Heart right ventricle (tissue), 16 donors: ENCODE measurements at regions not wholly inside any gene's neighbourhood (a gene's known extent, or its start where the extent isn't known, plus 50 kb on each side); places are given as distances from the start of the nearest gene placed in this dataset.

ENCODE experiments used
- ATAC-seq, 8 donors: fragments of 200-7000 bp; cut with Tn5 transposase; one replicate each; pipeline ENCODE4 v1.9.1; 2020; ENCODE audit warnings: mild to moderate bottlenecking in 8 of 8, moderate library complexity in 8 of 8, moderate number of reproducible peaks in 1 of 8
- DNase-seq, 2 donors: peaks; one replicate each; pipeline ENCODE4 v3.0.0-alpha.2; 2020
- H3K27ac ChIP-seq, 10 donors: fragments of 200-600 bp; sonication (generic) in 2 of 10; one replicate each; pipeline versions ENCODE4 v1.5.0 to v1.8.0; 2020 to 2022; ENCODE audit warnings: mild to moderate bottlenecking in 3 of 10
- H3K27me3 ChIP-seq, 7 donors: fragments of 200-600 bp; one replicate each; pipeline ENCODE4 v1.8.0; 2021 to 2022; ENCODE audit warnings: mild to moderate bottlenecking in 2 of 7
- H3K36me3 ChIP-seq, 9 donors: fragments of 200-600 bp; sonication (generic) in 1 of 9; one replicate each; pipeline versions ENCODE4 v1.5.0 to v1.8.0; 2020 to 2022; ENCODE audit warnings: mild to moderate bottlenecking in 2 of 9
- H3K4me1 ChIP-seq, 9 donors: fragments of 200-600 bp; sonication (generic) in 1 of 9; one replicate each; pipeline versions ENCODE4 v1.5.0 to v1.8.0; 2020 to 2022; ENCODE audit warnings: mild to moderate bottlenecking in 4 of 9
- H3K4me3 ChIP-seq, 10 donors: fragments of 200-600 bp; sonication (generic) in 2 of 10; one replicate each; pipeline versions ENCODE4 v1.5.0 to v1.8.0; 2020 to 2022; ENCODE audit warnings: mild to moderate bottlenecking in 7 of 10, moderate library complexity in 2 of 10
- H3K9me3 ChIP-seq, 11 donors: fragments of 200-600 bp in 10 of 11; sonication (generic) in 2 of 11; one replicate each; pipeline versions ENCODE4 v1.5.0 to v1.8.0; 2013 to 2022; ENCODE audit warnings: mild to moderate bottlenecking in 2 of 11, control low read depth in 1 of 11, moderate library complexity in 1 of 11
- WGBS, 2 donors: extraction: QIAGEN DNeasy Blood & Tissue Kit; methylation state at CpG; one replicate each; pipeline ENCODE4 v1.1.7; 2013; ENCODE audit warnings: inconsistent platforms in 1 of 2; 5-methylcytosine and 5-hydroxymethylcytosine counted together
- intact Hi-C, 10 donors: fragments of 100-400 bp; cut with DNase I; formaldehyde crosslinking; loops; one replicate each; pipeline versions ENCODE4 v1.11.1 to v1.14.2; 2022
- TF ChIP-seq, protein P1 (sequence below), 9 donors: fragments of 200-600 bp; sonication (generic) in 2 of 9; IDR thresholded peaks; one replicate each; pipeline versions ENCODE4 v1.5.0 to v1.8.0; 2021 to 2022; ENCODE audit warnings: antibody characterized with exemption in 9 of 9, mild to moderate bottlenecking in 5 of 9, moderate library complexity in 1 of 9
- donor health status: Arrhythmogenic right ventricular cardiomyopathy.
- donor health status: ischemic (EF 13 %, LVEDD 7.1; RV severe dilation, severe dysfunction).
- donor health status: healthy with polysubstance abuse.
- donor health status: DM: no; HTN: yes; CAD: no.
- donor health status: DM: no; HTN: no; CAD: no.
- donor health status: ischemic (EF 25% LVEDD 6.9; RV normal size, moderate dysfunction).
- donor health status: ischemic (EF 25% LVEDD 5.7; RV mildly dilated, moderate dysfunction).
- donor health status: healthy.
- donor health status: DM: yes; HTN: yes; CAD: no.
- donor health status: Ischemic cardiomyopathy.
- donor health status: ischemic (EF 35%, LVEDD 5.7; RV mildly dilated, moderate dysfunction).
- donor health status: nonischemic (EF 11% LVEDD 7.7; RV severe dilation, severe dysfunction).
- donor health status: DM: yes; HTN: yes; CAD: no.
- donor health status: PGD.
- donor health status: ischemic (EF 29% LVEDD 5.4; RV normal size, mild dysfunction).
- donor health status: nonischemic (EF 23%, LVEDD 6.1; RV moderate dilation, normal function).

DNA sequence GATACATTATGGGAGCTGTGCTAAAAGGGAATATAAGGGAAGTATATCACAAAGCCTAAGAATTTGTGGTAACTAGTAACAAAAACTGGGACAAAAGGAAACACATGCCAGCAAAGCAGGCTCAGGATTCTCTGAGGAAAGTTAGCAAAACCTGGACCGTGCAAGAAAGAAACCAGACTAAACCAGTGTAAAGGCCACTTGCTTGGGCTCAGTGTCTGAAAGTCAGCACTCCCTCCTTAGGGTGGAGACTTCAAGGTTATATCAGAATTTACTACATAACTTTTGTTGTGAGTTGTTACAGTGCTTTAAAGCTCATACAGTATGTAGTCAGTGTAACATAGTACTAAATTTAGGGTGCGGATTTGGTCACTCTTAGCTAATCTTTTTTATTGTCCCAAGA is 269.9 kb upstream of the GADL1 start:
- TF ChIP-seq, protein P1, sequence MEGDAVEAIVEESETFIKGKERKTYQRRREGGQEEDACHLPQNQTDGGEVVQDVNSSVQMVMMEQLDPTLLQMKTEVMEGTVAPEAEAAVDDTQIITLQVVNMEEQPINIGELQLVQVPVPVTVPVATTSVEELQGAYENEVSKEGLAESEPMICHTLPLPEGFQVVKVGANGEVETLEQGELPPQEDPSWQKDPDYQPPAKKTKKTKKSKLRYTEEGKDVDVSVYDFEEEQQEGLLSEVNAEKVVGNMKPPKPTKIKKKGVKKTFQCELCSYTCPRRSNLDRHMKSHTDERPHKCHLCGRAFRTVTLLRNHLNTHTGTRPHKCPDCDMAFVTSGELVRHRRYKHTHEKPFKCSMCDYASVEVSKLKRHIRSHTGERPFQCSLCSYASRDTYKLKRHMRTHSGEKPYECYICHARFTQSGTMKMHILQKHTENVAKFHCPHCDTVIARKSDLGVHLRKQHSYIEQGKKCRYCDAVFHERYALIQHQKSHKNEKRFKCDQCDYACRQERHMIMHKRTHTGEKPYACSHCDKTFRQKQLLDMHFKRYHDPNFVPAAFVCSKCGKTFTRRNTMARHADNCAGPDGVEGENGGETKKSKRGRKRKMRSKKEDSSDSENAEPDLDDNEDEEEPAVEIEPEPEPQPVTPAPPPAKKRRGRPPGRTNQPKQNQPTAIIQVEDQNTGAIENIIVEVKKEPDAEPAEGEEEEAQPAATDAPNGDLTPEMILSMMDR (IDR thresholded peaks at IDR 0.05), result no peak
- DNase-seq, result no peak
- no peak for ATAC-seq
- Histone ChIP-seq H3K27ac (no peak overlapping the region), H3K9me3 (peaks cover 0 to 6% (median 0%) of the 10 kb centered on the region in 11 donors), H3K36me3 (no peaks in the 10 kb centered on the region), H3K4me3 (no peak overlapping the region), H3K4me1 (peaks cover 0 to 22% (median 12%) of the 10 kb centered on the region in 9 donors), H3K27me3 (no peaks in the 10 kb centered on the region)
- intact Hi-C loops, result no loop called here
- WGBS, 2 donors, result 86 to 92% methylated on average over 2 of the region's 2 CpGs

DNA sequence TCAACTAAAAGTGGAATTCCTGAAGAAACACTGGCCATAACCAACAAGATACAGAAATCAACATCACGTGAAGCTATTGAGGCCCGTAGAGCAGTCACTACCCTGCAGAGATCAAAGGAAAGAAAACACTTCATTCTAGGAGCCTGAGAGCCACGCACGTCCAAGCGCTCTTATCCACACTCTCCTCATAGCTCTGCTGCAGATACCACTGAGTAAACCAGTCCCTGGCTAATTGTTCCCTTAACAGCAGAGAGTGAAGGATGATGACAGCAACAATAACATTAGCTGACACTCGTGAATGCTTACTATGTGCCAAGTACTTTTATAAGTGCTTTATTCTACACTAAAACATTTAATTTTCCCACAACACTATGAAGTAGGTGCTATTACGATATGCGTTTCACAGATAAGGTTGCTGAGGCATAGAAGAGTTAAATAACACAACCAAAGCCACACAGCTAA is 271.0 kb upstream of the GADL1 start:
- Histone ChIP-seq H3K27me3 (no peaks in the 10 kb centered on the region), H3K9me3 (peaks cover 0 to 6% (median 0%) of the 10 kb centered on the region in 11 donors), H3K36me3 (no peaks in the 10 kb centered on the region), H3K4me3 (peak overlapping the region in 1 of 10 donors; percentile 0), H3K4me1 (peaks cover 0 to 22% (median 12%) of the 10 kb centered on the region in 9 donors), H3K27ac (no peak overlapping the region)
- intact Hi-C loops, result no loop called here
- TF ChIP-seq, protein P1 (IDR thresholded peaks at IDR 0.05), result no peak
- 23 to 35% methylated on average over 8 of the region's 8 CpGs for WGBS, 2 donors
- DNase-seq, result no peak
- ATAC-seq, result peak in 7 of 8 donors; percentile 20 to 88 (median 64)

DNA sequence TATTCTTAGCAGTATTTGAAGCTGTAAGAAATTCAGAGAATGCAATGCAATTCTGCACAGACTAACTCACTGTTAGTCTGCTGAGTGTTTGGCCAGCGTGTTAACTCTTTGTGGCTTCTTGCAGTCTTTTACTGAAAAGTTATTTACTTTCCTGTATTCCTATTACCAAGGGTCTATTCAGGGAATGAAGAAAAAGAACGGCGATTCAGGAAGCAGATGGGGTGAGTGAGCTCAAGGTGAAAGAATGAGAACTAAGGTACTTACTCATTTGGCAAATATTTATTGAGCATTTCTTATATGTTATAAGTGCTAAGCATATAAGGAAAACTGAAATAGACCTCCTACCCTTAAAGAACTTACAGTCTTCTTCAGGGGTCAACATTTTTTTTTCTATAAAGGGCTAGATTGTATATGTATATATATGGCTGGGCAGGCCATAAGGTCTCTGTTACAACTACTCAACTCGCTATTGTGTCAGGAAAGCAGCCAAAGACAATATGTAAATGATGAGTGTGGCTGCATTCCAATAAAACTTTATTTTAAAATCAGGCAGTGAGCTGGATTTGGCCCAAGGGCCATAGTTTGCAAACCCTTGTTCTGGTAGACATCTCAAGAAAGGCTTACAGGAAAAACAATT is 271.9 kb upstream of the GADL1 start:
- no peaks in the 10 kb centered on the region for H3K27me3 ChIP-seq
- ATAC-seq (peak in 1 of 8 donors; percentile 14), DNase-seq (no peak)
- H3K4me1 ChIP-seq, result peaks cover 0 to 22% (median 12%) of the 10 kb centered on the region in 9 donors
- H3K9me3 ChIP-seq, result peaks cover 0 to 6% (median 0%) of the 10 kb centered on the region in 11 donors
- WGBS, 2 donors, result 37 to 61% methylated on average over 4 of the region's 4 CpGs
- no peak overlapping the region for H3K27ac ChIP-seq
- no peaks in the 10 kb centered on the region for H3K36me3 ChIP-seq
- intact Hi-C loops, result no loop called here
- TF ChIP-seq, protein P1 (IDR thresholded peaks at IDR 0.05), result no peak
- no peak overlapping the region for H3K4me3 ChIP-seq

DNA sequence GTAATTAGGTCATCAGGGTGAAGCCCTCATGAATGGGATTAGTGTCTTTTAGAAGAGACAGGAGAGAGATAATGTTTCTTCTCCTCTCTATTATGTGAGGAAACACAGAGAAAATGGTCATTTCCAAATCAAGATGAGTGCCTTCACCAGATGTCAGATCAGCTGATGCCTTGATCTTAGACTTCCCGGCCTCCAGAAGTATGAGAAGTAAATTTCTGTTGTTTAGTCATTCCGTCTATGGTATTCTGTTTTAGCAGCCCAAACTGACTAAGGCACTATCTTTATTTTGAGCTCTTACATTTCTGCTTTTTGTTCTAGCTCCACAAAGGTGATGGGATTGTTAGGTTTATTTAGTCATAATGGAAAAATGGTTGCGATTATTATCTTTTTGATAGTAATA is 273.2 kb upstream of the GADL1 start:
- intact Hi-C loops, result no loop called here
- Histone ChIP-seq H3K4me1 (peaks cover 0 to 22% (median 12%) of the 10 kb centered on the region in 9 donors), H3K27ac (no peak overlapping the region), H3K4me3 (no peak overlapping the region), H3K9me3 (peaks cover 0 to 6% (median 0%) of the 10 kb centered on the region in 11 donors), H3K27me3 (no peaks in the 10 kb centered on the region), H3K36me3 (no peaks in the 10 kb centered on the region)
- DNase-seq (no peak), ATAC-seq (no peak)
- TF ChIP-seq, protein P1 (IDR thresholded peaks at IDR 0.05), result no peak
- 93 to 96% methylated on average over 3 of the region's 3 CpGs for WGBS, 2 donors
